ENCODE measurements at regions not wholly inside any gene's neighbourhood (a gene's known extent, or its start where the extent isn't known, plus 50 kb on each side); places are given as distances from the start of the nearest gene placed in this dataset.

- Histone ChIP-seq H3K36me3 (ENCODE audit: control insufficient read depth, insufficient read depth, low read length) (no peaks in the 10 kb centered on the region), H3K4me3 (ENCODE audit: low read length) (no peak overlapping the region), H3K9me3 (ENCODE audit: control insufficient read depth, insufficient read depth, low read length) (no peaks in the 10 kb centered on the region), H3K27me3 (ENCODE audit: control insufficient read depth, insufficient read depth, low read length) (no peaks in the 10 kb centered on the region), H3K27ac (ENCODE audit: low read length) (no peak overlapping the region), H3K4me1 (ENCODE audit: control insufficient read depth, insufficient read depth, low read length) (no peaks in the 10 kb centered on the region)
- WGBS (ENCODE audit: insufficient coverage) = 96% methylated on average over 4 of the region's 4 CpGs
- DNase-seq (no peak), ATAC-seq (no peak)
- Mint-ChIP-seq H3K36me3 (no peaks in the 10 kb centered on the region), H3K9me3 (peaks cover 4 to 9% of the 10 kb centered on the region in 2 donors), H3K27ac (no peak overlapping the region), H3K27me3 (ENCODE audit: low read depth in 2 of 2) (no peaks in the 10 kb centered on the region), H3K4me1 (no peaks in the 10 kb centered on the region), H3K4me3 (no peak overlapping the region)
- no peak for TF ChIP-seq CTCF (IDR thresholded peaks at IDR 0.05)
- intact Hi-C loops (cut with micrococcal nuclease) = no loop called here
Observed at GRCh38 chr7:88610942-88611341, 148.6 kb upstream of the ZNF804B start.

GRCh38 chr7:88600695-88601094, 158.8 kb upstream of the ZNF804B start:
- Mint-ChIP-seq H3K27ac (no peak overlapping the region), H3K9me3 (peaks cover 12 to 15% of the 10 kb centered on the region in 2 donors), H3K4me1 (no peaks in the 10 kb centered on the region), H3K27me3 (ENCODE audit: low read depth in 2 of 2) (no peaks in the 10 kb centered on the region), H3K36me3 (no peaks in the 10 kb centered on the region), H3K4me3 (no peak overlapping the region)
- Histone ChIP-seq H3K4me1 (ENCODE audit: control insufficient read depth, insufficient read depth, low read length) (no peaks in the 10 kb centered on the region), H3K27me3 (ENCODE audit: control insufficient read depth, insufficient read depth, low read length) (no peaks in the 10 kb centered on the region), H3K9me3 (ENCODE audit: control insufficient read depth, insufficient read depth, low read length) (no peaks in the 10 kb centered on the region), H3K27ac (ENCODE audit: low read length) (no peak overlapping the region), H3K36me3 (ENCODE audit: control insufficient read depth, insufficient read depth, low read length) (no peaks in the 10 kb centered on the region), H3K4me3 (ENCODE audit: low read length) (no peak overlapping the region)
- ATAC-seq (no peak), DNase-seq (no peak)
- 89% methylated on average over 3 of the region's 4 CpGs for WGBS (ENCODE audit: insufficient coverage)
- TF ChIP-seq CTCF (IDR thresholded peaks at IDR 0.05) = no peak
- intact Hi-C loops (cut with micrococcal nuclease) = no loop called here

- Mint-ChIP-seq H3K4me3 (no peak overlapping the region), H3K4me1 (no peaks in the 10 kb centered on the region), H3K27ac (no peak overlapping the region), H3K36me3 (peaks cover under 1% of the 10 kb centered on the region), H3K27me3 (ENCODE audit: low read depth in 2 of 2) (no peaks in the 10 kb centered on the region), H3K9me3 (peaks cover 10 to 15% of the 10 kb centered on the region in 2 donors)
- H3K9me3 ChIP-seq (ENCODE audit: control insufficient read depth, insufficient read depth, low read length) = no peaks in the 10 kb centered on the region
- TF ChIP-seq CTCF (IDR thresholded peaks at IDR 0.05) = no peak
- H3K27ac ChIP-seq (ENCODE audit: low read length) = no peak overlapping the region
- 65% methylated on average over 3 of the region's 3 CpGs for WGBS (ENCODE audit: insufficient coverage)
- intact Hi-C loops (cut with micrococcal nuclease) = no loop called here
- H3K4me3 ChIP-seq (ENCODE audit: low read length) = no peak overlapping the region
- ATAC-seq (no peak), DNase-seq (no peak)
- H3K27me3 ChIP-seq (ENCODE audit: control insufficient read depth, insufficient read depth, low read length) = no peaks in the 10 kb centered on the region
- no peaks in the 10 kb centered on the region for H3K4me1 ChIP-seq (ENCODE audit: control insufficient read depth, insufficient read depth, low read length)
- H3K36me3 ChIP-seq (ENCODE audit: control insufficient read depth, insufficient read depth, low read length) = no peaks in the 10 kb centered on the region
Observed at GRCh38 chr7:88599528-88599927, 160.0 kb upstream of the ZNF804B start.

- 58% methylated on average over 2 of the region's 2 CpGs for WGBS (ENCODE audit: insufficient coverage)
- H3K4me3 Mint-ChIP-seq = no peak overlapping the region
- no peak overlapping the region for H3K27ac Mint-ChIP-seq
- DNase-seq (no peak), ATAC-seq (no peak)
- no peak overlapping the region for H3K27ac ChIP-seq (ENCODE audit: low read length)
- H3K9me3 Mint-ChIP-seq = peaks cover 16 to 19% of the 10 kb centered on the region in 2 donors
- no peaks in the 10 kb centered on the region for H3K4me1 Mint-ChIP-seq
- H3K9me3 ChIP-seq (ENCODE audit: control insufficient read depth, insufficient read depth, low read length) = no peaks in the 10 kb centered on the region
- H3K36me3 ChIP-seq (ENCODE audit: control insufficient read depth, insufficient read depth, low read length) = no peaks in the 10 kb centered on the region
- no peaks in the 10 kb centered on the region for H3K4me1 ChIP-seq (ENCODE audit: control insufficient read depth, insufficient read depth, low read length)
- H3K36me3 Mint-ChIP-seq = peaks cover 7% of the 10 kb centered on the region
- H3K27me3 Mint-ChIP-seq (ENCODE audit: low read depth in 2 of 2) = no peaks in the 10 kb centered on the region
- no peaks in the 10 kb centered on the region for H3K27me3 ChIP-seq (ENCODE audit: control insufficient read depth, insufficient read depth, low read length)
- TF ChIP-seq CTCF (IDR thresholded peaks at IDR 0.05) = no peak
- no peak overlapping the region for H3K4me3 ChIP-seq (ENCODE audit: low read length)
- intact Hi-C loops (cut with micrococcal nuclease) = no loop called here
Observed at GRCh38 chr7:88597941-88598425, 161.5 kb upstream of the ZNF804B start.
